ENCODE measurements at regions not wholly inside any gene's neighbourhood (a gene's known extent, or its start where the extent isn't known, plus 50 kb on each side); places are given as distances from the start of the nearest gene placed in this dataset.
A peak's percentile ranks its signal among the peaks of the same experiment; 100 is the strongest.
"Not testable (repeated sequence)": the region's sequence is repeated elsewhere in the genome, so short reads cannot be mapped to it uniquely, and the experiment has no call there.

GRCh38 chr11:38867338-38867737 is 2269.3 kb upstream of the RAG2 start:
- no peak for DNase-seq

GRCh38 chr11:38865922-38866321 is 2267.9 kb upstream of the RAG2 start:
- DNase-seq, result no peak

- DNase-seq, result no peak
These were observed 2245.0 kb upstream of the RAG2 start for GRCh38 chr11:38842991-38843390.

- no peak for DNase-seq
These were observed 2241.0 kb upstream of the RAG2 start for GRCh38 chr11:38839071-38839470.

GRCh38 chr11:38835966-38836365 is 2237.9 kb upstream of the RAG2 start:
- DNase-seq, result no peak

GRCh38 chr11:38824573-38824972 is 2226.5 kb upstream of the RAG2 start:
- peak; percentile 21 for DNase-seq

DNA sequence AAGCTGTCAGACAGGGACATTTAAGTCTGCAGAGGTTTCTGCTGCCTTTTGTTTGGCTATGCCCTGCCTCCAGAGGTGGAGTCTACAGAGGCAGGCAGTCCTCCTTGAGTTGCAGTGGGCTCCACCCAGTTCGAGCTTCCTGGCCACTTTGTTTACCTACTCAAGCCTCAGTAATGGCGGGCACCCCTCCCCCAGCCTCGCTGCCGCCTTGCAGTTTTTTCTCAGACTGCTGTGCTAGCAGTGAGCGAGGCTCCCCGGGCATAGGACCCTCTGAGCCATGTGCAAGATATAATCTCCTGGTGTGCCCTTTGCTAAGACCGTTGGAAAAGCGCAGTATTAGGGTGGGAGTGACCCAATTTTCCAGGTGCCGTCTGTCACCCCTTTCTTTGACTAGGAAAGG is 2223.8 kb upstream of the RAG2 start:
- DNase-seq, result not testable (repeated sequence)

GRCh38 chr11:38819981-38820380 is 2221.9 kb upstream of the RAG2 start:
- no peak for DNase-seq

GRCh38 chr11:38818720-38819119 is 2220.7 kb upstream of the RAG2 start:
- DNase-seq, result peak; percentile 30

GRCh38 chr11:38814670-38815069 is 2216.6 kb upstream of the RAG2 start:
- DNase-seq, result peak; percentile 80

DNA sequence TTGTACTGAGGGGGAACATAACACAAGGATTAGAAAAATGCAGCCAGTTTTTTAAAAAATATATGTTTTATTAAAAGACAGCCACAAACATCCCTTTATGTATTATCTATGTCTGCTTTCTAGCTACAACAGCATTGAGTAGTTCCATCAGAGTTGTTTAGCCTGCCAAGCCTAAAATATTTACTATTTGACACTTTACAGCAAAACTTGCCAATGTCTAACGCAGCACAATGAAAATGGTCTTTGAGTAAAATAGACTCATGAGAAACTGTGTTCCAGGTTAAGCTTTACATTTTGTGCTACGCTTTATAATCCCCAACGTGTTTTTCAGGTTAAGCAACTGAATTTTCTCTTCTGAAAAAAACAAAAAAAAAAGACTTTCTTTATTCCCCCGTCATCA is 2211.5 kb upstream of the RAG2 start:
- no peak for DNase-seq

- DNase-seq, result no peak
These were observed 2198.2 kb upstream of the RAG2 start for GRCh38 chr11:38796281-38796680.

- no peak for DNase-seq
These were observed 2197.0 kb upstream of the RAG2 start for GRCh38 chr11:38795027-38795426.

- DNase-seq, result peak; percentile 75
These were observed 2193.4 kb upstream of the RAG2 start for GRCh38 chr11:38791346-38791961.

DNA sequence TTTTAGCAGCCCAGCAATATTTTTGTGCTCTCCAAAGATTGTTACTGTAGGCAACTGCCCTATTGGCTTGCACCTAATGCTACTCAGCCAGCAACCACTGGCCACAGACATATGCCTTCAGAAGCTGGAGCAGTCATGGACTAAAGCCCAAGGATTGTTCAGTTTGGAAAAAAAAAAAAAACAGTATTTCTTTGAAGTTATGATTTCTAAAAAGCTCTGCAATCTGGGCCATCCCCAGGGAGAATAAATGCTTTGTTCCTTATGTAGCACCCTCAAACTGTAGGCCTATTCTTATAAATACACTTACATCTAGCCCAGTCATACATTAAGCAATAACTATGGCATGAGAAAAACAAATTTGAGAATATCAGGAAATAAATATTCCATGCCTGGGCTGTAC is 2190.5 kb upstream of the RAG2 start:
- DNase-seq, result peak; percentile 32

GRCh38 chr11:38784164-38784563 is 2186.1 kb upstream of the RAG2 start:
- no peak for DNase-seq

- no peak for DNase-seq
These were observed 2168.8 kb upstream of the RAG2 start for GRCh38 chr11:38766796-38767195.

DNA sequence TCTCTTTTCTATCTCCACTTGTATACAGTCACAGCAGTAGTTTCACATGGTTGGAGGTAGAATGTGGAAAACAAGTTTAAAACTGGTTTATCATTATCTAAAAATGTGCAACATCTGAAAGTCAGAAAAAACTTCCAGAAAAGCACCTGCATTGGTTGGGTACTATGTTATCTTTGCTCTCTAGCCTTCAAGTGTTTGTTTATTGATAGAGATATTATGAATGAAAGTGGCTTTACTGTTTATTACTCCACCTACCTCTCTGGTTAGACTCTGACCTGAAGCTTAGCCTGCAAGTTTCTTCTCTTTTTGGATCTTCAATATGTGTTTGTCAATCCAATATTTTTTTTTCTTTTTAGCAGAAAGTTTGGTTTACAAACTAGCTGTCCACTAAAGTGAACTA is 2161.4 kb upstream of the RAG2 start:
- DNase-seq, result no peak

GRCh38 chr11:38756537-38756936 is 2158.5 kb upstream of the RAG2 start:
- no peak for DNase-seq

DNA sequence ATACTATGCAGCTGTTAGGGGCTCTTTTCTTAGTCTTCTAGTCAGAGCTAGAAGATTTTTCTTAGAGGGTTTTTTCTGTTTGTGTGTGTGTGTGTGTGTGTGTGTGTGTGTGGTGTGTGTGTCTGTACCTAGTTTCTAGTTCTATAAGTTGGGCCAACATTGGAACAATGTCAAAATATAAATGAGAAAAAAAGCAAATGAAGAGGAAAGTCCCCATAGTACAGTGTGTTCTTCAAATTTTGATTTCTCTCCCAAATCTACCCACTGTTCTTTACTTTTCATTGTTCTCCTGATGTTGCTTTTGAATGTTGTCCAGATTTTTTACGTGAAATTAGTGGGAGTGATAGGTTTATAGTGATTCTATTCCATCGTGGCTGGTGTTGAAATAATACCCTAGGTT is 2153.4 kb upstream of the RAG2 start:
- no peak for DNase-seq

DNA sequence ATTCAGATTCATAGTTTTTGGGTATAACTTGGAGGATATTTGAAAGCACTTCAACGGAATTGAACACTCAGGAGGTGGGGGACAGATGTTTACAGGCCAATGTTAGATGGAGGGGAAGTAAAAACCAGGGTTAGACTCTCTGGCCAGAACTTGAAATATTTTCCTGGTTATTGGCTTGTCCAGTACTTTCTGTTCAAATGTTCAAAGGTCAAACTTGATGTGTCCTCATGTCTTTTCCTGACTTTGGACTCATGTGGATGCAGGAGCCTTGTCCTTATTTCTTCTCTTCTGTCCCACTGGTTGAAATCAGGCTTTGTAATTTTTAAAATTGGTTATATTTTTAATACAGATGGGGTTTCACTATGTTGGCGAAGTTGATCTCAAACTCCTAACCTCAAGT is 2148.5 kb upstream of the RAG2 start:
- DNase-seq, result not testable (repeated sequence)

DNA sequence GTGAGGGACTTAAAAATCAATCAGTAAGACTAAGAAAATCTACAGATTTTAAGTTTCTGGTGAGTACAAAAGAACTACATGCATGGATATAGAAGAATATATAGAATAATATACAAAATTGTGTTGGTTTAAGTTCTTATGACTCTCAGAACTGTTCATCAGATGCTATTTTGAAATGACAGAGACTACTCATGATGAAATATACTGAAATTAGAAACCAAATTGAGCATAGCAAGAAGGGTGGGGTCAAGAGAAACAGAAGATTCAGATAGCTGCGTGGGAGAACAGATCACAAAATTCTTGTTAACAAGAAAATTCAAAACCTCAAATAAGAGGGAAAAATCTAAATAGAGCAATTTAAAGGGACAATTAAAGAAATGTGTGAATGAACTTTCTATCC is 2125.3 kb upstream of the RAG2 start:
- DNase-seq, result no peak

DNA sequence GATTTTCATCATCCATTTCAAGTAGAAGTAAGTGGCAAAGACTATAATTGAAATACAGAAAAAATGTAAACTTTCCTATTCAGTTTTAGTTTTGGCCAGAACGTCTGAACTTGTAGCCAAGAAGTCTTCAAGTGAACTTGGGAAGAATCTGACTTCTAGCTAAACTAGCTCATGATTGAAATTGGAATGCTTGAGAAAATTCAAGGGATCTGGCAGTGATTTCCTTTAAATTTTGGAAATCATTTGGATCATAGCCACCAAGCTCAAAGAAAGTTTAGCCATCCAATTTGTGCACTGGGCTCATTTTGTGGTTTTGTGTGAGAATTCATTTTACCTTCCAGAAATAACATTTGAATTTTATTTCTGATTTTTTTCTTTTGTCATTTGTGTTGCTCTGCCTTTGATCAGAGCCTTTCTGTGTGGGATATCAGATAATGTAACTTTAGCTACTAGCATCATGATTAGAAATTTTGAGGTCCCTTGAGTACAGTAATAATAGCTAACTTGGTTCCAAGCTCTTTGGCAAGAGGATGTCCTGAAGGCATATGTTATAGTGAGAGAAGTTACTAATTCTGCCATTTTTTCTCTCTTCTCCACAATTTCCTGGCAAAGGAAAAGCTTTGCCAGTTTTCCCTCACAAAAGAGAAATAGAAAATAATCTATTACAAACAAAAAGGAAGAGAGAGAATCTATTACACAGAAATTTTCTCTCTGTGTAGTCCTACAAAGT is 2123.7 kb upstream of the RAG2 start:
- DNase-seq, result no peak

DNA sequence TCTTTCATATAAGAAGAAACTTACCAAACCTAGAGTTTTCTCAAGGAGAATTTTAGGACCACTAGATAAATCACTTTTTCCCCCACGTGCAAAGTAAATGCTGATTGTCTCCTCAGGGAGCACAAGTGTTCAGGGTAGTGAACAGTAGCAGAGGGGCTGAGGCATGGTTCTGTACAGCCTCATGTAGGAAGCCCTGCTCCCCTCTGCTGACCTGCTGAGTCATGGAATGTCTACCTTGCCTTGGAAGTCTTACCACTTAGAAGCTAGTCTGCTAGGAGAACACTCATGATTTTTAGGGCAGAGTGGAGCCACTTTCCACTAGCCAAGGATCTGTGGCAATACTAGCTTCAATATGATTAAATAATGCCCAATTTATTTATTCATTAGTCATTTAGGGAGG is 2120.6 kb upstream of the RAG2 start:
- no peak for DNase-seq

DNA sequence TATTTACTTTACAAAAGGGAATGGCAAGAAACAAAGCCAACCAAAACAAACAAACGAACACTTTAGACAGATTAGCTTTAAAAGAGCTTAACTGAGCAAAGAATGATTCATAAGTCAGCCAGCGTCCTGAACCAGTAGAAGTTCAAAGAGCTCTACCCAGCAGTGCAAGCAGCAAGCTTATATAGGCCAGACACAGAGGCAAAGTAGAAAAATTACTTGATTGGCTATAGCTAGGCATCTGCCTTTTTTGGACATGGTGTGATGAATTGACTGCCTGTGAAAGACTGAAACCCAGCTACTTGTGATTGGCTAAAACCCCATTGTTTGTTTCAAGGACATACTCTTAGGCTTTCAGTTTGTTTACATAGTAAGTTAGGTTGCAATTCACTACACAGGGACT is 2120.0 kb upstream of the RAG2 start:
- DNase-seq, result peak; percentile 9

Data from fibroblast of skin of back (primary cell).